ENCODE measurements at regions not wholly inside any gene's neighbourhood (a gene's known extent, or its start where the extent isn't known, plus 50 kb on each side); places are given as distances from the start of the nearest gene placed in this dataset.
A peak's percentile ranks its signal among the peaks of the same experiment; 100 is the strongest.

DNA sequence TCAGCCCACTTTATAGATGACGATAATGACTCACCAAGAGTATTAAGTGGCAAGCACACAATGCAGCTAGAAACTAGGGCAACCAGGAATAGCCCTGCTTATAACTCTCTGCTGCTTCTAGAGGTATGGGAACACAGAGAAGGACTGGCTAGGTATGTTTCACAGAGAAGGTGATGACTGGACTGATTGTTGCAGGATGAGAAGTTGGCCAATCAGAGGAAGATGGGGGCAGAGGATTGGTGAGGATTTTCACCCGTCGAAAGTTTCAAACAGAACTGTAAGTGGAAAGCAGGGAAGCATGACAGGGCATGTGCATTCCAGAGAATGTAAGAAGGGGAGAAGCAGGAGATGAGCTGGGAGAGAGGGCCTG, 222.4 kb upstream of the JUN start:
- no peak for TF ChIP-seq CTCF (IDR thresholded peaks at IDR 0.05; ENCODE audit: insufficient read depth, low read depth, low read length, missing control alignments)
- DNase-seq (ENCODE audit: low read depth) = peak; percentile 51
- no peak overlapping the region for H3K4me3 ChIP-seq (ENCODE audit: low read length)

DNA sequence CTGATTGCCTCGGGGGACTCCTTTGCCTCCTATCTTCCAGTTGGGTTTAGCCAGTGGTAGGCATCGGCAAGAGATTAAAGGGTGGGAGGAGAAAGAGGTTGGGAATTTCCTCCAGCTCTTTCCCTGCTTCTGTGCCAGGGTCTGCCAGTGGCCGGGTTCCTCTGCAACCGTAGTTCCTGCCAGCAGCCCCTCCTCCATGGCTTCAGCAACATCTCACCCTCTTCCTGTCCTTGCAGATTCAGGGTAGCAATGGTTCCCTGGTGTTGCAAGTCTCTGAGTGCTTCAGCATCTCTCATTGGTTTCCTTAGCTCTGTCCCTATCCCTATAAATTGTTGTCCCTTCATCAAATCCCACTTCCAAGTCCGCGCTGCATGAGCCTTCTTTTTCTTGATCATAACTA, 223.1 kb upstream of the JUN start:
- H3K4me3 ChIP-seq (ENCODE audit: low read length) = no peak overlapping the region
- TF ChIP-seq CTCF (IDR thresholded peaks at IDR 0.05; ENCODE audit: insufficient read depth, low read depth, low read length, missing control alignments) = no peak
- DNase-seq (ENCODE audit: low read depth) = no peak

DNA sequence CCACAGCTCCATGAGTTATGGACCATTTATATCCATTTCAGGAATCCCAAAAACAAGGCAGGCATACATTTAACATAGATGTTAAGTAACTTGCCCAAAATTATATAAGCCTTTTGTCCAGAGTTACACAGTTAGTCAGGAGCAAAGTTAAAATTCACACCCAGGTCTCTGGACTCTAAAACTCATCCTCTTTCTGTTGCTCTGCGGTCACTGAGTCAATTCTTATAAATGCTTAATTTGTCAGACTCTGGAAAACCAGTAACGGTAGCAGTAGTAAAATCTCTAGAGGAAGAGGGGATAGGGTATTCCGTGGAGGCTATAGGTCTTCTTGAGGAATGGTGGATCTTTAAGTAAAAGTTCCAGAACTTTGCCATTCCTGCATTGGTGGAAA, 223.6 kb upstream of the JUN start:
- TF ChIP-seq CTCF (IDR thresholded peaks at IDR 0.05; ENCODE audit: insufficient read depth, low read depth, low read length, missing control alignments) = no peak
- H3K4me3 ChIP-seq (ENCODE audit: low read length) = no peak overlapping the region
- DNase-seq (ENCODE audit: low read depth) = no peak

- H3K4me3 ChIP-seq (ENCODE audit: low read length) = no peak overlapping the region
- DNase-seq (ENCODE audit: low read depth) = no peak
- TF ChIP-seq CTCF (IDR thresholded peaks at IDR 0.05; ENCODE audit: insufficient read depth, low read depth, low read length, missing control alignments) = no peak
Observed at GRCh38 chr1:59007820-59008598, 224.2 kb upstream of the JUN start.

- no peak for TF ChIP-seq CTCF (IDR thresholded peaks at IDR 0.05; ENCODE audit: insufficient read depth, low read depth, low read length, missing control alignments)
- no peak overlapping the region for H3K4me3 ChIP-seq (ENCODE audit: low read length)
- DNase-seq (ENCODE audit: low read depth) = no peak
Observed at GRCh38 chr1:59008599-59009347, 224.9 kb upstream of the JUN start.

- no peak overlapping the region for H3K4me3 ChIP-seq (ENCODE audit: low read length)
- no peak for DNase-seq (ENCODE audit: low read depth)
- TF ChIP-seq CTCF (IDR thresholded peaks at IDR 0.05; ENCODE audit: insufficient read depth, low read depth, low read length, missing control alignments) = no peak
Observed at GRCh38 chr1:59011663-59012062, 227.8 kb upstream of the JUN start.
